ENCODE measurements at regions not wholly inside any gene's neighbourhood (a gene's known extent, or its start where the extent isn't known, plus 50 kb on each side); places are given as distances from the start of the nearest gene placed in this dataset.

DNA sequence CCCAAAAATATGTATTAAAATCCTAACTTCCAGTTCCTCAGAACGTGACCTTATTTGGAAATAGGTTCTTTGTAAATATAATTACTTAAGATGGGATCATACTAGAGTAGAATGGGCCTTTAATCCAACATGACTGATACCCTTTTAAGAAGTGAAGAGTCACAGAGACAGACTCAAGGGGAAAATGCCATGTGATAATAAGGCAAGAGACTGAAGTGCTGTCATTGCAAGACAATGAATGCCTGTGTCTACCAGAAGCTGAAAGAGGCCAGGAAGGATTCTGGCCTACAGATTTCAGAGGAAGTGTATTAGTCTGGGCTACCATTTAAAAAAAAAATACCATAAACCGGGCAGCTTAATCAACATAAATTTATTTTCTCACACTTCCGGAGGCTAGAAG lies 85.9 kb upstream of the LRRC55 start:
- H3K9ac ChIP-seq (ENCODE audit: insufficient read depth, low read length): no peak overlapping the region
- no peak overlapping the region for H3K4me3 ChIP-seq (replicated peaks in 1 of 4; ENCODE audit: control extremely low read depth in 1 of 4, insufficient read depth in 1 of 4, low read depth in 3 of 4, low read length in 4 of 4)
- TF ChIP-seq, protein P1, sequence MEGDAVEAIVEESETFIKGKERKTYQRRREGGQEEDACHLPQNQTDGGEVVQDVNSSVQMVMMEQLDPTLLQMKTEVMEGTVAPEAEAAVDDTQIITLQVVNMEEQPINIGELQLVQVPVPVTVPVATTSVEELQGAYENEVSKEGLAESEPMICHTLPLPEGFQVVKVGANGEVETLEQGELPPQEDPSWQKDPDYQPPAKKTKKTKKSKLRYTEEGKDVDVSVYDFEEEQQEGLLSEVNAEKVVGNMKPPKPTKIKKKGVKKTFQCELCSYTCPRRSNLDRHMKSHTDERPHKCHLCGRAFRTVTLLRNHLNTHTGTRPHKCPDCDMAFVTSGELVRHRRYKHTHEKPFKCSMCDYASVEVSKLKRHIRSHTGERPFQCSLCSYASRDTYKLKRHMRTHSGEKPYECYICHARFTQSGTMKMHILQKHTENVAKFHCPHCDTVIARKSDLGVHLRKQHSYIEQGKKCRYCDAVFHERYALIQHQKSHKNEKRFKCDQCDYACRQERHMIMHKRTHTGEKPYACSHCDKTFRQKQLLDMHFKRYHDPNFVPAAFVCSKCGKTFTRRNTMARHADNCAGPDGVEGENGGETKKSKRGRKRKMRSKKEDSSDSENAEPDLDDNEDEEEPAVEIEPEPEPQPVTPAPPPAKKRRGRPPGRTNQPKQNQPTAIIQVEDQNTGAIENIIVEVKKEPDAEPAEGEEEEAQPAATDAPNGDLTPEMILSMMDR (conservative IDR thresholded peaks at IDR 0.05 in 1 of 2, IDR thresholded peaks at IDR 0.05 in 1 of 2; ENCODE audit: low read depth in 1 of 2, low read length in 2 of 2): no peak
- no peak for TF ChIP-seq EZH2 (IDR thresholded peaks at IDR 0.05; ENCODE audit: low read length, missing control alignments)
- H3K27me3 ChIP-seq (ENCODE audit: control insufficient read depth, insufficient read depth, low read length): peaks cover 3% of the 10 kb centered on the region
- no peak overlapping the region for H3K4me2 ChIP-seq (ENCODE audit: extremely low read depth, insufficient read depth, low read length)
- no peaks in the 10 kb centered on the region for H4K20me1 ChIP-seq (ENCODE audit: control insufficient read depth, extremely low read depth, insufficient read depth, low read length)
- H3K27ac ChIP-seq (ENCODE audit: insufficient read depth, low read length): no peak overlapping the region
- no peak overlapping the region for H2AFZ ChIP-seq (ENCODE audit: low read length)
- no peaks in the 10 kb centered on the region for H3K79me2 ChIP-seq (ENCODE audit: control insufficient read depth, insufficient read depth, low read length)
- H3K9me3 ChIP-seq (ENCODE audit: control insufficient read depth, insufficient read depth, low read depth, low read length): no peaks in the 10 kb centered on the region
- DNase-seq (ENCODE audit: low read depth in 2 of 2): no peak
- no peaks in the 10 kb centered on the region for H3K36me3 ChIP-seq (ENCODE audit: control insufficient read depth, insufficient read depth, low read length)
- H3K4me1 ChIP-seq (ENCODE audit: control insufficient read depth, extremely low read depth, insufficient read depth, low read length): no peaks in the 10 kb centered on the region

DNA sequence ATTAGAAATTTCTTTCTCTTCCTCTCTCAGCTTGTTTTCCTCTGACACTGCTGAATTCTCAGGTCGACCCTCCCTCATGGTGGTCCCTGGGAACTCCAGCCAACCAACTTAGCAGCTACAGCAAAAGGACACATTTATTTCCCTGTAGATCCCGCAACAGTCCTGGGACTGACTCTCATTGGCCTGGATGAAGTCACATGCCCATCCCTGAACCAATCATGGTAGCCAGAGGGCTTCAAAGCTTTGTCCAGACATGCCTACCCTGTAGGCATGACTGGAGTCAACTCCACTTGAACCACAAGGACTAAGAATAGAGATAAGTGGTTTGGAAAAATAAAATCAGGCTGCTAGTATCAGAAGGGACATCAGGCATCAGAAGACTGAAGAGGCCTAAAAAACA lies 84.6 kb upstream of the LRRC55 start:
- Histone ChIP-seq H3K4me2 (ENCODE audit: extremely low read depth, insufficient read depth, low read length) (no peak overlapping the region), H3K79me2 (ENCODE audit: control insufficient read depth, insufficient read depth, low read length) (no peaks in the 10 kb centered on the region), H2AFZ (ENCODE audit: low read length) (no peak overlapping the region), H4K20me1 (ENCODE audit: control insufficient read depth, extremely low read depth, insufficient read depth, low read length) (no peaks in the 10 kb centered on the region), H3K4me1 (ENCODE audit: control insufficient read depth, extremely low read depth, insufficient read depth, low read length) (no peaks in the 10 kb centered on the region), H3K27me3 (ENCODE audit: control insufficient read depth, insufficient read depth, low read length) (no peaks in the 10 kb centered on the region), H3K27ac (ENCODE audit: insufficient read depth, low read length) (no peak overlapping the region), H3K9me3 (ENCODE audit: control insufficient read depth, insufficient read depth, low read depth, low read length) (no peaks in the 10 kb centered on the region), H3K36me3 (ENCODE audit: control insufficient read depth, insufficient read depth, low read length) (no peaks in the 10 kb centered on the region), H3K9ac (ENCODE audit: insufficient read depth, low read length) (no peak overlapping the region), H3K4me3 (replicated peaks in 1 of 4; ENCODE audit: control extremely low read depth in 1 of 4, insufficient read depth in 1 of 4, low read depth in 3 of 4, low read length in 4 of 4) (no peak overlapping the region)
- no peak for TF ChIP-seq EZH2 (IDR thresholded peaks at IDR 0.05; ENCODE audit: low read length, missing control alignments)
- DNase-seq (ENCODE audit: low read depth in 2 of 2): no peak

DNA sequence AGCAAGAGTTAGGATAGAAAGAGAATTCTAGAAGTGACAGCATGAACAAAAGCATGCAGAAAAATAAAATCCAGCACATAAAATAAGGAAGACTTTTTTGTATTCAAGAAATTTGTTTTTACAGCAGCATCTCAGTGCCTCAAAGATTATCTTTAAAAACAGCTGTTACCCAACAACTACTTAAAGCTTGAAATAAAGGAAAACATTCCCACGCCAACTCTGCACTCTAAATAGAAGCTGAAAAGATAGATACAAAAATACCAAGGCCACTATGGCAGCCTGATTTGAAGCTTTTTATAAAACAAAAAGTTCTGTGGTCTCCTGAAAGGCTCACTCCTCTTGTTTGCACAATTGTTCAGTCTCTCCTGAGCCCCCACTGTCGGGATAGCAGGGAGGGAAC lies 83.6 kb upstream of the LRRC55 start:
- DNase-seq (ENCODE audit: low read depth in 2 of 2): no peak
- Histone ChIP-seq H3K79me2 (ENCODE audit: control insufficient read depth, insufficient read depth, low read length) (no peaks in the 10 kb centered on the region), H3K4me3 (replicated peaks in 1 of 4; ENCODE audit: control extremely low read depth in 1 of 4, insufficient read depth in 1 of 4, low read depth in 3 of 4, low read length in 4 of 4) (no peak overlapping the region), H3K4me2 (ENCODE audit: extremely low read depth, insufficient read depth, low read length) (no peak overlapping the region), H3K9me3 (ENCODE audit: control insufficient read depth, insufficient read depth, low read depth, low read length) (no peaks in the 10 kb centered on the region), H3K36me3 (ENCODE audit: control insufficient read depth, insufficient read depth, low read length) (no peaks in the 10 kb centered on the region), H3K27ac (ENCODE audit: insufficient read depth, low read length) (no peak overlapping the region), H3K4me1 (ENCODE audit: control insufficient read depth, extremely low read depth, insufficient read depth, low read length) (no peaks in the 10 kb centered on the region), H3K9ac (ENCODE audit: insufficient read depth, low read length) (no peak overlapping the region), H3K27me3 (ENCODE audit: control insufficient read depth, insufficient read depth, low read length) (no peaks in the 10 kb centered on the region), H4K20me1 (ENCODE audit: control insufficient read depth, extremely low read depth, insufficient read depth, low read length) (no peaks in the 10 kb centered on the region), H2AFZ (ENCODE audit: low read length) (no peak overlapping the region)
- TF ChIP-seq EZH2 (IDR thresholded peaks at IDR 0.05; ENCODE audit: low read length, missing control alignments): no peak

DNA sequence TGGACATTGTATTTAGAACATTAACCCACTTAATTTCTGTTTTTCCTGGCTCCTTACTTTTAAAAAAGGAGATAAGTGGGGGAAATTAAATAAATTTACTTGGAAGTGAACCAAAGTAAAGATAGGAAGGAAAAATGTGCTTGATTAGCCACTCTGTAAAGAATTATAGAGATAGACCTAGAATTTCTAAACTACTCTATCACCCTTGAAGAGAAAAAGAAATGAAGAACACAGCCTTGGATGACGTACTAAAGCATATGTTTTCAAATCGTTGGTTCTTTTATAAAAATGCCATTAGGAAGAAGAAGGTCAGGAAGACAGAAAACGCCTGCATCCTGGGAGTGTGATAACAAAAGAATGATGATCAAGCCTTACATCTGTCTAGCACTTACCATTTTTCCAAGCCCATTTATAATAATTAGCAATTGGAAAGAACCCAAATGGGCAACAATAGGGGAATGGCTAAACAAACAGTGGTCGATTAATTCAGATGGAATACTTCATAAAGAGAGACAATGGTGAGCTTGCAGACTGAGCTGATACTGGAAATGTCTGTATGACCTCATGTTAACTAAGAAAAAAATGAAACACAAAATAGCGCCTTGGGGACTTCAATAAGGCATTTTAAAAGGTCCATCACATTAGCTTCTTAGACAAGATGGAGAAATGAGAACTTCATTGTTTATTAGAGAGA lies 81.0 kb upstream of the LRRC55 start:
- H3K79me2 ChIP-seq (ENCODE audit: control insufficient read depth, insufficient read depth, low read length): no peaks in the 10 kb centered on the region
- no peak for DNase-seq (ENCODE audit: low read depth in 2 of 2)
- no peak overlapping the region for H2AFZ ChIP-seq (ENCODE audit: low read length)
- H3K9ac ChIP-seq (ENCODE audit: insufficient read depth, low read length): no peak overlapping the region
- H3K4me3 ChIP-seq (replicated peaks in 1 of 4; ENCODE audit: control extremely low read depth in 1 of 4, insufficient read depth in 1 of 4, low read depth in 3 of 4, low read length in 4 of 4): no peak overlapping the region
- H3K4me2 ChIP-seq (ENCODE audit: extremely low read depth, insufficient read depth, low read length): no peak overlapping the region
- no peak overlapping the region for H3K27ac ChIP-seq (ENCODE audit: insufficient read depth, low read length)
- no peaks in the 10 kb centered on the region for H3K4me1 ChIP-seq (ENCODE audit: control insufficient read depth, extremely low read depth, insufficient read depth, low read length)
- H3K36me3 ChIP-seq (ENCODE audit: control insufficient read depth, insufficient read depth, low read length): no peaks in the 10 kb centered on the region
- TF ChIP-seq, protein P1 (conservative IDR thresholded peaks at IDR 0.05 in 1 of 2, IDR thresholded peaks at IDR 0.05 in 1 of 2; ENCODE audit: low read depth in 1 of 2, low read length in 2 of 2): no peak
- TF ChIP-seq EZH2 (IDR thresholded peaks at IDR 0.05; ENCODE audit: low read length, missing control alignments): no peak
- no peaks in the 10 kb centered on the region for H4K20me1 ChIP-seq (ENCODE audit: control insufficient read depth, extremely low read depth, insufficient read depth, low read length)
- no peaks in the 10 kb centered on the region for H3K9me3 ChIP-seq (ENCODE audit: control insufficient read depth, insufficient read depth, low read depth, low read length)
- no peaks in the 10 kb centered on the region for H3K27me3 ChIP-seq (ENCODE audit: control insufficient read depth, insufficient read depth, low read length)
